Skeletal muscle satellite cell (primary cell): ENCODE measurements at regions not wholly inside any gene's neighbourhood (a gene's known extent, or its start where the extent isn't known, plus 50 kb on each side); places are given as distances from the start of the nearest gene placed in this dataset.

ENCODE experiments used
- H3K27me3 ChIP-seq: 2 replicates; pipeline ENCODE4 v1.7.0; 2013; ENCODE audit warnings: low read length; ENCODE audit not compliant: control insufficient read depth, insufficient read depth
- H3K36me3 ChIP-seq: 2 replicates; pipeline ENCODE4 v1.7.0; 2013; ENCODE audit warnings: mild to moderate bottlenecking, control low read depth, low read length; ENCODE audit not compliant: insufficient read depth
- H3K4me1 ChIP-seq: 2 replicates; pipeline ENCODE4 v1.7.0; 2013; ENCODE audit warnings: low read length; ENCODE audit not compliant: control insufficient read depth, insufficient read depth
- H3K4me2 ChIP-seq: 2 replicates; pipeline ENCODE4 v1.7.0; 2013; ENCODE audit warnings: mild to moderate bottlenecking, low read length
- H3K4me3 ChIP-seq: 2 replicates; pipeline ENCODE4 v1.7.0; 2013; ENCODE audit warnings: low read length
- H3K9ac ChIP-seq: 2 replicates; pipeline ENCODE4 v1.7.0; 2013; ENCODE audit warnings: mild to moderate bottlenecking, low read depth, low read length, moderate library complexity
- H3K9me3 ChIP-seq: replicated peaks from 2 replicates; pipeline ENCODE4 v1.7.0; 2013; ENCODE audit warnings: mild to moderate bottlenecking, control low read depth, low read length

DNA sequence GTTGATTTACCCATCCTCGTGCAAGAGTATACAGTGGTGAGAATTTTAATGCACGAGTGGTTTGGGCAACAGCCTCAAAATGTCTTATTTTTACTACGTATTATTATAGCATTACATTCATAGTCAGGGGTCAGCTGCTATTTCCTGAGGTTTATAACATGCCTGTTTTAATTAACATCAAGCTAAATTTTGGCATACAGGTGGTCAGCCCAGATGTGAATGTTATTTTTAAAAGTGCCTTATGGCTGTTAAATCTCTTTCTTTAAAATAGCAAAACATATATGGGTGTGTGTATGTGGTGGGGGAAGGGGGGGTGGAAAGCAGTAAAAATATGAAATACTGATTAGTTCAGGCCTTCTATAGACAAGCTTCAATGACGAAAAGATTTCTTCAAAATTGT is 424.5 kb upstream of the CLINT1 start:
- H3K36me3 ChIP-seq, result no peaks in the 10 kb centered on the region
- no peak overlapping the region for H3K4me2 ChIP-seq
- no peaks in the 10 kb centered on the region for H3K9me3 ChIP-seq
- H3K27me3 ChIP-seq, result peaks cover 3% of the 10 kb centered on the region
- no peak overlapping the region for H3K4me3 ChIP-seq
- no peak overlapping the region for H3K9ac ChIP-seq
- H3K4me1 ChIP-seq, result peaks cover 7% of the 10 kb centered on the region

DNA sequence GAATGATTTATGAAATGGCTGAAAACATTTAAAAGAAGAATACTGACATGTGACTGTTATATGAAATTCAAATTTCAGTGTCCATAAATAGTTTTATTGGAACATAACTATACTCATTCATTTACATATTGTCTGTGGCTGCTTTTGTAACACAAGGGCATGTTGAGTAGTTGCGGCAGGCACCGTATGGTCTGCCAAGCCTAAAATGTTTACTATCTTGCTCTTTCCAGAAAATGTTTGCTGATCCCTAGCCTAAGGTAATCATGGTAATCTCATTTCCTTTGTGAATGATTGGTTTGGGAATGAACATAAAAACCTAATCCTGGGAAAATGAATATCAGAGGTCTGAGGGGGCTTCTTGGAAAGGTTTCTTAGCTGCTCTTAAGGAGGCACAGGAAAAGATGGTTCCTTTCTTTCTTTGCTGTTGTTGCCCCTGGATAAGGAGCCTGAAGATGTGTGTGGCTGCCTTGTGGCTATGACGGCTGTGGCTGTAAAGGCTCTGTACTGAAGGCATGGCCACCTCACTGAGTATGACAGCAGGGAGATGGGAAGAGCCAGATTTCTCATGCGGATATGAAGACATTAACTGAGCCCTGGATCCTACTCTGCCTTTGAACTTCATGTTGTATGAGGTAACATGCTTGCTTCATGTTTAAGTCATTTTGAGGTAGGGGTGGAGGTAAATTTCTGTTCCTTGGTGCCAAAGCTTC is 419.4 kb upstream of the CLINT1 start:
- H3K4me2 ChIP-seq, result no peak overlapping the region
- no peak overlapping the region for H3K9ac ChIP-seq
- peaks cover 9% of the 10 kb centered on the region for H3K27me3 ChIP-seq
- H3K9me3 ChIP-seq, result no peaks in the 10 kb centered on the region
- H3K4me1 ChIP-seq, result no peaks in the 10 kb centered on the region
- H3K36me3 ChIP-seq, result no peaks in the 10 kb centered on the region
- H3K4me3 ChIP-seq, result no peak overlapping the region

DNA sequence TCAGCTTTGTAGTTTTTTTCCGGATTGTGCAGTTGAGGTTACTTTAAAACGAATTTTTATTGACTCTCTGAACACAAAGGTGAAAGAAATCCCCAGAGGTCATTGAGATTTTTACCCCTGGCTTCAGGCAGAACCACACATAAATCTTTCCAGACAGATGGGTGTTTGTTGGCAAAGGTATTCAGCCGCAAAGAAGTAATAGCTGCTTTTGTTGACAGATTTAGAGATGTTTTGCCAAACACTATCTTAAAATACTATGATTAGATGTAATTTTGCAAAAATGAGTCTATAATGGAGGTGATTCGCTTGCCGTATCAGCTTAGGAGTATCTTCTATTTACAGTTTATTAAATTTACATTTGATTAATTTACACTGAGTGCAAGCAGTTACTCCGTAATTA is 418.3 kb upstream of the CLINT1 start:
- peaks cover 12% of the 10 kb centered on the region for H3K27me3 ChIP-seq
- H3K4me3 ChIP-seq, result no peak overlapping the region
- H3K9ac ChIP-seq, result no peak overlapping the region
- H3K36me3 ChIP-seq, result no peaks in the 10 kb centered on the region
- no peak overlapping the region for H3K4me2 ChIP-seq
- H3K9me3 ChIP-seq, result no peaks in the 10 kb centered on the region
- H3K4me1 ChIP-seq, result no peaks in the 10 kb centered on the region

DNA sequence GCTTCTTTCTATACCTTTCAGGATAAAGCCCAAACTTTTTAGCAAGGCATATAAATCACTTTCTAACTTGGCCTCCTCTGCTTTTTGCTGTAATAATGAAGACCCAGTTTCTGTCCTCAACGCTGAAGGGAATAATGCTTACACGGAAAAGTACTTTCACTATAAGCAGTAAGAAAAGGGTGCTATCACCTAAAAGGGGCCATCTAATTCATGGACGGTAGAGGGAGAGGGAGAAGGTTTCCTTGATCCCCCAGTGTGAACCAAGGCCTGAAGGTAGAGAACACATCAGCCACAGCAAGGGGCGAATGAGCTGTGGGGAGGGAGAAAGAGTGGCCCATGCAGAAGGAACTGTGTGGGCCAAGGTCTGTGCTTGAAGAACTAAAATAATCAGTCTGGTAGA is 417.7 kb upstream of the CLINT1 start:
- Histone ChIP-seq H3K9me3 (no peaks in the 10 kb centered on the region), H3K4me1 (no peaks in the 10 kb centered on the region), H3K4me3 (no peak overlapping the region), H3K36me3 (no peaks in the 10 kb centered on the region), H3K27me3 (peaks cover 12% of the 10 kb centered on the region), H3K9ac (no peak overlapping the region), H3K4me2 (no peak overlapping the region)

DNA sequence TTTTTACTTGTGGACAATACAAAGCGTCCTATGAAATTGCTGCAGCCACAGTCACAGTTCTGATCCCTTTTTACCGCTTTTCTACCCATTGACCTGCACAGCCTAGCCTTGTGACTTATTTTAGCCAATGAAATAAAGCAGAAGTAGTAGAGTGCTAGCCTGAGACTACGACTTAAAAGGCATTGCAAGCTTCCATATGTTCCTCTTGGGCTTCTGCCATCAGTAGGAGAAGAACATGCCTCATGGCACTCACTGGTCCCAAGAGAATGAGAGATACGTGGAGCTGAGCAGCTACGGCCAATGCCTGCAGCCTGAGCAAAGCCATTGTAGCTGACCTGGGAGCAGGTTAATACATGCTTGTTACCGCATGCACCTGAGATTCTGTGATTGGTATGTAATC is 416.6 kb upstream of the CLINT1 start:
- peaks cover 12% of the 10 kb centered on the region for H3K27me3 ChIP-seq
- no peaks in the 10 kb centered on the region for H3K4me1 ChIP-seq
- H3K9me3 ChIP-seq, result no peaks in the 10 kb centered on the region
- H3K9ac ChIP-seq, result no peak overlapping the region
- no peaks in the 10 kb centered on the region for H3K36me3 ChIP-seq
- H3K4me3 ChIP-seq, result no peak overlapping the region
- H3K4me2 ChIP-seq, result no peak overlapping the region

DNA sequence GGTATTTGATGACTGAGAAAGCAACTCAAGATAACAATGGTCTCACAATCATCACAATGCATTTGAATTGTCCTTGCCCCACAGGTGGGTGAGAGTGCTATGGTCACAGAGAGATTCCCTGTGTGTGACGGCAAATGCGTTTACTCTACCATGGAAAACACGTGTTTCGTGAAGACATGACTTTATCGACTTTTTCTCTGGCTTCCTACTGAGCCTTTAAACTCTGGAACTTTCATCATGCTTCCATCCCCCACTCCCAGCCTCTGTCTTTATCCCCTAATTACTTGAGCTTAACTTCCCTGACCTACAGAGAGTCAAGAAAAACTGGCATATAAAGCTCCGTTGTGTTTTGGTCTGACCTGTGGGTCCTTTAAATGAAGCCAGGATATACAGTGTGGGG is 414.1 kb upstream of the CLINT1 start:
- Histone ChIP-seq H3K36me3 (no peaks in the 10 kb centered on the region), H3K27me3 (peaks cover 7% of the 10 kb centered on the region), H3K4me2 (no peak overlapping the region), H3K9ac (no peak overlapping the region), H3K4me1 (no peaks in the 10 kb centered on the region), H3K4me3 (no peak overlapping the region), H3K9me3 (no peaks in the 10 kb centered on the region)

DNA sequence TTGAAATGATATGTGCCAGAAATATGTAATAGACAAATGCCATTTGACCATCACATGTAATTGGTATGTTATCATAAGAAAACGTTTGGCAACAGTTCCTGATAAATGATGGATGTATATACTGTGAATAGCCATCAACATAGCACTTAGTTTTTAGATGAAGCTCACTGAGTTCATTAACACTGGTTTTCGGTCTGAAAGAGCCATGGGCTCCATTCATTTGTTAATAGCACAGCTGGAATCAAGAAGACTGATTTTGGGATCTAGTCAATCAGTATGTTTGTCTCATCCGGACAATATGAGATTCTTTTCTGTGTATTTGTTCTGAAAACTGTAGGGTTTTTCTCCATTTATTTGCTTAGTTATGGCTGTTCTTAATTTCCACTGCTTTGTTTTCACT is 413.5 kb upstream of the CLINT1 start:
- peaks cover 7% of the 10 kb centered on the region for H3K27me3 ChIP-seq
- no peak overlapping the region for H3K9ac ChIP-seq
- no peaks in the 10 kb centered on the region for H3K4me1 ChIP-seq
- no peak overlapping the region for H3K4me2 ChIP-seq
- H3K36me3 ChIP-seq, result no peaks in the 10 kb centered on the region
- H3K9me3 ChIP-seq, result no peaks in the 10 kb centered on the region
- H3K4me3 ChIP-seq, result no peak overlapping the region

DNA sequence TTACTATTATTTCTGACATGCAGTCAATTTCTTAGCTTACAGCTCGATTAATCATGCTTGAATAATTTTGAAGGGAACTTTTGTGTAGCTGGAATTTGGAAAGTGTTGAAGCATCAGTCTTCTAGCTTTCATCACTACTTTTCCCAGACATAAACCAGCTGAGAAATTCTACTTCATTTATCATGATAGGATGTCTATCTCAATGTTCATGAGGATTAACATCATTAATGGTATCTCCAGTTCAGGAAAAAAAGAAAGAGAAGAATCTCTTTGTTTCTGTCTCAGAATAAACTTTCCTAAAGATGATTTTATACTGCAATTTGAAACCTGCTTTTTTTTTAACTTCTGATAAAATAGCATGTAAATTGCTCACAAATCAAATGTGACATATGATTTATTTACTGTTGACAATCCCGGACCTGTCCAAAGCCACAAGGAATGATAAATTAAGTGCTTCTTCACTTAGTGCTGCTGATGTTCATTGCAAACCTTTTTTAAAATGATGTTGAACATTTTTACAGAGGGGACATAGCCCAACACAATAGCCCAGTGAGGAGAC is 412.1 kb upstream of the CLINT1 start:
- Histone ChIP-seq H3K4me1 (no peaks in the 10 kb centered on the region), H3K27me3 (peaks cover 7% of the 10 kb centered on the region), H3K4me2 (no peak overlapping the region), H3K4me3 (no peak overlapping the region), H3K9me3 (no peaks in the 10 kb centered on the region), H3K36me3 (no peaks in the 10 kb centered on the region), H3K9ac (no peak overlapping the region)

DNA sequence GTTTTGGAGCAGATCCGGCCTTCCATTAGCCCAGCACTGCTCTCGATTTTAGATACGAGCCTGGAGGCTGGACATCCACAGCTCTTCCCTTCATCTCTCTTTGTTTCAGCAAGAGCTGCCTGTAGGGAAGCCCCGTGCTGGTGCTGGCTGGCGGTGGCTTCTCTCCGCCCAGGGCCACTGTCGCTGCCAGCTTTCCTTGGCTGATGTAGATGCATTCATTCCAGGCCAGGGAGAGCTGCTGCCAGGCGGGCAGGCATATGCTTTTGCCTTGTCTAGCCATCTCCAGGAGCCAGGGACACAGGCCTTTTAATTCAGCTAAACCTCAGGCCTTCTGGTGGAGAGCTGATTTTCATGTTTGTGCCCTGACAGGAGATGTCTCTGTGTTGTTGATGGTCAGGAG is 409.3 kb upstream of the CLINT1 start:
- Histone ChIP-seq H3K9me3 (no peaks in the 10 kb centered on the region), H3K4me3 (no peak overlapping the region), H3K4me2 (no peak overlapping the region), H3K4me1 (no peaks in the 10 kb centered on the region), H3K27me3 (peaks cover 3% of the 10 kb centered on the region), H3K36me3 (no peaks in the 10 kb centered on the region), H3K9ac (no peak overlapping the region)

DNA sequence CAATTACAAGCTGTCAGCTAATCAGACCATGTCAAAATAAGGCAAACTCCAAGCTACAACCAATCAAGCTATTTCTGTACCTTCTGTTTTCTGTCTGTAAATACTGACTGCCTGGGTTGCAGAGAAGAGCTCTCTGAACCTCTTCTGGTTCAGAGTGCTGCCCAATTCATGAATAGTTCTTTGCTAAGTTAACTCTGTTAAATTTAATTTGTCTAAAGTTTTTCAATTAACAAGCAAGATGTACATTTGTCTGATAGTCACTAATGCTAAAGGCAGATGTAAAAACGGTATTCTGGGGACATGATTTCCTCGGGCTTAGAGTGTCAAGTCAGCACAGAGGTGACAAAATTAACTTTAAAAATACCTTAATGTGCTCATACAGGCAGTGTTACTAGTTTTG is 408.3 kb upstream of the CLINT1 start:
- Histone ChIP-seq H3K9me3 (no peaks in the 10 kb centered on the region), H3K4me2 (no peak overlapping the region), H3K4me3 (no peak overlapping the region), H3K9ac (no peak overlapping the region), H3K27me3 (no peaks in the 10 kb centered on the region), H3K4me1 (no peaks in the 10 kb centered on the region), H3K36me3 (no peaks in the 10 kb centered on the region)

DNA sequence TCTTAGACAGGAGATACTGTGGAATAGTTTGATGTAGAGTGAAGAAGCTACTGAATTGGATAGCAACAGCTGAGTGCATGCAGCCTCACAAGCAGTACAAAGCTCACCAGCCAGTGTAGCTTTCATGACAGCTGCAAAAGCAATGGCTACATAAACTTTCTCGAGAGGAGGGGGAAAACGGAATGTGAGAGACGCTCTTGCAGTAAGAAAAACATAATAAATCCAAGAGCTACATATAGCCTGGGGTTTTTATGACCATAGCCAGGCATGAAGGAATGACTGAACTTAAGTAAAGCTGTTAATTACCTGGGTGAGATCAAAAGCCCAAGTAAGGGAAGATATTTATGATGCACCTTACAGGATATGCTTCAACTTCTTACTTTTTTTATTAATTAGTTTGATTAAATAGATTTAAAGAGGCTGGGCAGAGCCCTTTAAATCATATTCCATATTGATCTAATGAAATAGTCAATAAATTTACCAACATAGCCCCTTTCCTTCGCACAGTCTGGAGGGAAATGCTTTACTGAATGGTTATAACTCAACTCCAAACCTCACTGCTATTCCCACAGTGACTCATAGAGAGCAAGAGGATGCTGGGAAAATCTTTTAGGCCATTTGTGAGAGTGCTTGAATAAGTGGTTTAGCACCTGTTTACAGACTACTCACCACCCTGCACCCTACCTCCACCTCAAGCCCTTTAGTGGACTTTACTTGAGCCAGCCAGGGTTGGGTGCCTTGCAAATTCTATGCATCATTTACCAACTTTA is 407.2 kb upstream of the CLINT1 start:
- no peak overlapping the region for H3K4me3 ChIP-seq
- no peak overlapping the region for H3K4me2 ChIP-seq
- H3K36me3 ChIP-seq, result no peaks in the 10 kb centered on the region

DNA sequence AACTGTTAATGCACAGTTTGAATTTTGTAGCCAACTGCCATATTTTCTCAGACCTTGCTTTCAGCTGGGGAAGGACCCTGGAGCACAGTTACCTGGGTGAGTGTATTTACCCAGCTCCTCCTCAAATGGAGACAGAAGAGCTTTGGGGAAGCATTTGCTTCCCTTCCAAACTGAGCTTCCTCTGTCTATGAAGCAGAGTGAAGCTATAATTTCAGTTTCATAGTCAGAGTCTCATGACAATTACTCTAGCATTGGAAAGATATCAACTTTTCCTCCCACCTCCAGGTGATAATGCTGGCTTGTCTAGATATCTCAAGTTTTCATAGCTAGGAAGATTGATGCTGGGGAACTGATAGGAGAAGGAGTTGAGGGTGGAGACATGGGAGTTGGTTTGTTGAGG is 406.4 kb upstream of the CLINT1 start:
- no peaks in the 10 kb centered on the region for H3K36me3 ChIP-seq
- no peak overlapping the region for H3K4me3 ChIP-seq
- no peak overlapping the region for H3K9ac ChIP-seq
- no peaks in the 10 kb centered on the region for H3K9me3 ChIP-seq
- H3K4me2 ChIP-seq, result no peak overlapping the region
- peaks cover 7% of the 10 kb centered on the region for H3K27me3 ChIP-seq
- H3K4me1 ChIP-seq, result no peaks in the 10 kb centered on the region

More for the DNA sequence above, 407.2 kb upstream of the CLINT1 start:
- no peaks in the 10 kb centered on the region for H3K9me3 ChIP-seq
- H3K4me1 ChIP-seq, result no peaks in the 10 kb centered on the region
- H3K9ac ChIP-seq, result no peak overlapping the region
- peaks cover 7% of the 10 kb centered on the region for H3K27me3 ChIP-seq
